DOHH2 (cell line): ENCODE measurements at regions not wholly inside any gene's neighbourhood (a gene's known extent, or its start where the extent isn't known, plus 50 kb on each side); places are given as distances from the start of the nearest gene placed in this dataset.

Source experiments
- H3F3A ChIP-seq: fragments of 200-600 bp; sonication (generic), shearing (Covaris generic); 2 replicates; pipeline ENCODE4 v1.6.0; 2016; ENCODE audit warnings: antibody characterized with exemption, mild to moderate bottlenecking; ENCODE audit not compliant: control insufficient read depth, insufficient read depth
- H3K27ac ChIP-seq: fragments of 200-600 bp; sonication (generic); 2 replicates; pipeline ENCODE4 v1.5.1; 2014; ENCODE audit warnings: low read depth, mild to moderate bottlenecking, low read length, moderate library complexity
- H3K27me3 ChIP-seq: fragments of 200-600 bp; sonication (generic); 2 replicates; pipeline ENCODE4 v1.6.1; 2014; ENCODE audit warnings: mild to moderate bottlenecking, low read length, mixed read lengths; ENCODE audit not compliant: control insufficient read depth
- H3K36me3 ChIP-seq: fragments of 200-600 bp; sonication (generic); 2 replicates; pipeline ENCODE4 v1.6.1; 2014; ENCODE audit warnings: mild to moderate bottlenecking, low read length, moderate library complexity, mixed read lengths; ENCODE audit not compliant: control insufficient read depth
- H3K4me1 ChIP-seq: fragments of 200-600 bp; sonication (generic); 2 replicates; pipeline ENCODE4 v1.6.1; 2014; ENCODE audit warnings: mild to moderate bottlenecking, low read length, mixed read lengths; ENCODE audit not compliant: control insufficient read depth
- H3K4me2 ChIP-seq: fragments of 200-600 bp; sonication (generic); 2 replicates; pipeline ENCODE4 v1.6.0; 2014; ENCODE audit warnings: mild to moderate bottlenecking, low read length, moderate library complexity
- H3K4me3 ChIP-seq: fragments of 200-600 bp; sonication (generic); 2 replicates; pipeline ENCODE4 v1.5.1; 2014; ENCODE audit warnings: mild to moderate bottlenecking, low read length, mixed read lengths
- H3K79me2 ChIP-seq: fragments of 200-600 bp; sonication (generic); 2 replicates; pipeline ENCODE4 v1.6.1; 2014; ENCODE audit warnings: mild to moderate bottlenecking, low read length, mixed read lengths; ENCODE audit not compliant: control insufficient read depth
- H3K9me2 ChIP-seq: fragments of 200-600 bp; sonication (generic); replicated peaks from 2 replicates; pipeline ENCODE4 v1.6.1; 2014; ENCODE audit warnings: mild to moderate bottlenecking, low read length, mixed read lengths; ENCODE audit not compliant: control insufficient read depth
- H3K9me3 ChIP-seq: fragments of 200-600 bp; sonication (generic); 2 replicates; pipeline ENCODE4 v1.6.1; 2014; ENCODE audit warnings: antibody characterized with exemption, low read length, mixed read lengths; ENCODE audit not compliant: control insufficient read depth, insufficient read depth
- H4K20me1 ChIP-seq: fragments of 200-600 bp; sonication (generic); 2 replicates; pipeline ENCODE4 v1.6.0; 2014; ENCODE audit warnings: low read depth, mild to moderate bottlenecking, antibody characterized with exemption, low read length, moderate library complexity; ENCODE audit not compliant: control insufficient read depth, insufficient read depth
- EZH2phosphoT487 ChIP-seq: fragments of 200-600 bp; sonication (generic); IDR thresholded peaks from 2 replicates; pipeline ENCODE4 v1.6.1; 2017; ENCODE audit warnings: borderline replicate concordance, mild to moderate bottlenecking, antibody characterized with exemption, low read length, moderate library complexity, mixed read lengths
- TF ChIP-seq, protein P1 (sequence below): fragments of 200-600 bp; sonication (generic); IDR thresholded peaks from one replicate; pipeline ENCODE4 v1.5.1; 2014; ENCODE audit warnings: antibody characterized with exemption, mild to moderate bottlenecking, low read depth, low read length; ENCODE audit not compliant: poor library complexity, severe bottlenecking

DNA sequence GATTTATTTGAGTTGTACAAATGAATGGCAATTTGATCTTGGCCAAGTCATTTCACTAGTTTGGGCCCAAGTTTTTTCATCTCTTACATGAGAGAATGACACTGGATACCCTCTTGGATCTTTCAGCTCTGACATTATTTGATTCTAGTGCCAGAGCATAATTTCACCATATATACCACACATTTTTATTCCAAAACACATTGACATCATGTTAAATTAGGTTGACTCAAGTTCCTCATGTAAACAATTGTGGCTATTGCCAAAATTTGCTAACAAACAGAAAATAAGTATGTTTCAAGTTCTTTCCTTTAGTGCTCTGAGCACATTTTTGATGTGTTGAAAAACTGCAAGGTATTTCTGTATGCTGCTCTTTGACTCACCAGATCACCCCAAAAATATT is 375.8 kb downstream of the ZNF608 start:
- no peak for TF ChIP-seq EZH2phosphoT487
- TF ChIP-seq, protein P1, sequence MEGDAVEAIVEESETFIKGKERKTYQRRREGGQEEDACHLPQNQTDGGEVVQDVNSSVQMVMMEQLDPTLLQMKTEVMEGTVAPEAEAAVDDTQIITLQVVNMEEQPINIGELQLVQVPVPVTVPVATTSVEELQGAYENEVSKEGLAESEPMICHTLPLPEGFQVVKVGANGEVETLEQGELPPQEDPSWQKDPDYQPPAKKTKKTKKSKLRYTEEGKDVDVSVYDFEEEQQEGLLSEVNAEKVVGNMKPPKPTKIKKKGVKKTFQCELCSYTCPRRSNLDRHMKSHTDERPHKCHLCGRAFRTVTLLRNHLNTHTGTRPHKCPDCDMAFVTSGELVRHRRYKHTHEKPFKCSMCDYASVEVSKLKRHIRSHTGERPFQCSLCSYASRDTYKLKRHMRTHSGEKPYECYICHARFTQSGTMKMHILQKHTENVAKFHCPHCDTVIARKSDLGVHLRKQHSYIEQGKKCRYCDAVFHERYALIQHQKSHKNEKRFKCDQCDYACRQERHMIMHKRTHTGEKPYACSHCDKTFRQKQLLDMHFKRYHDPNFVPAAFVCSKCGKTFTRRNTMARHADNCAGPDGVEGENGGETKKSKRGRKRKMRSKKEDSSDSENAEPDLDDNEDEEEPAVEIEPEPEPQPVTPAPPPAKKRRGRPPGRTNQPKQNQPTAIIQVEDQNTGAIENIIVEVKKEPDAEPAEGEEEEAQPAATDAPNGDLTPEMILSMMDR: no peak
- Histone ChIP-seq H4K20me1 (no peaks in the 10 kb centered on the region), H3K9me3 (0 out of 2 replicates have a peak, but pooled peaks cover 2% of the 10 kb centered on the region), H3K79me2 (no peaks in the 10 kb centered on the region), H3K4me2 (no peak overlapping the region), H3K4me1 (no peaks in the 10 kb centered on the region), H3K27me3 (no peaks in the 10 kb centered on the region), H3F3A (no peaks in the 10 kb centered on the region), H3K4me3 (no peak overlapping the region), H3K27ac (no peak overlapping the region), H3K9me2 (no peaks in the 10 kb centered on the region), H3K36me3 (no peaks in the 10 kb centered on the region)

DNA sequence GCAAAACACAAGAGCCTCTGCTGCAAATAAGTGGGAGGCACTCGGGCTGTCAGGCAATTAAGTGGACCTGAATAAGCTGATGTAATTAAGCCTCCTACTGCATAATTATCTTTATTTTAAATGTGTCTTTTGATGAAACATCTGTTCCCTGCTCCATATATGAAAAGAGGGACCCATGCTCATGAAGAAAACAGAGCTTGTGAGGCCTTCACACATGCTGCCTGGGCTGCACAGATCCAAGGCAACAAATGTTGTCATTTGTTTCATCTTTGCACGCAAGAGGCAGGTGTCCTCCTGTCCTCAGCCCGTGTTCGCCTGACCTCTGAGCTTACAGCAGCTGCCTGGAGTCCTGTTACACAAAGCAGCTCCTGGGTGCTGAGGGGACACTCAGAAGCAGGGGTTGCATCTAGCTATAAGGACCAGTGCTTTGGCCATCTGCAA is 381.1 kb downstream of the ZNF608 start:
- H3K9me2 ChIP-seq: no peaks in the 10 kb centered on the region
- no peaks in the 10 kb centered on the region for H4K20me1 ChIP-seq
- H3K27me3 ChIP-seq: no peaks in the 10 kb centered on the region
- 0 out of 2 replicates have a peak, but pooled peaks cover 2% of the 10 kb centered on the region for H3K9me3 ChIP-seq
- TF ChIP-seq, protein P1: no peak
- TF ChIP-seq EZH2phosphoT487: no peak
- H3K36me3 ChIP-seq: no peaks in the 10 kb centered on the region
- no peak overlapping the region for H3K4me2 ChIP-seq
- H3K4me1 ChIP-seq: no peaks in the 10 kb centered on the region
- H3K79me2 ChIP-seq: no peaks in the 10 kb centered on the region
- H3F3A ChIP-seq: no peaks in the 10 kb centered on the region
- H3K4me3 ChIP-seq: no peak overlapping the region
- no peak overlapping the region for H3K27ac ChIP-seq

DNA sequence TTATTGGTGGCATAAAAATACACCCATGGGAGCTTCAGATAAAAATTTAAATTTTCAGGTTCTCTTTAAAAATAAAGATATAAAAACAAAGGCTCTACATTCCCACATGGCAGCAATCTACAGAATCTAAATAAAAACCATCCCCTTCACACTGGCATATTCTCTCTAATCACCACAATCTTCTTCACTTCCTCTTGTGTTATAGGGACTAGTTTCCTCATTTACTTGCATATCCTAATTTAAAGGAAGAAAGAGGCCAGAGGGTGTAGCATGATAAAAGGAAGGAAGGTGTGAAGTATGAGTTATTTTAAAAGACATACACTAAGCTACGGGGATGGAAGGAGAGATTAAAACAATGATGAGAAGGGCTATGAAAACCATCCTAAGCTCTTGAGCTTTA is 390.5 kb downstream of the ZNF608 start:
- no peak overlapping the region for H3K4me2 ChIP-seq
- no peaks in the 10 kb centered on the region for H3K27me3 ChIP-seq
- H3K9me2 ChIP-seq: no peaks in the 10 kb centered on the region
- no peak for TF ChIP-seq EZH2phosphoT487
- TF ChIP-seq, protein P1: no peak
- H3K27ac ChIP-seq: no peak overlapping the region
- H3K79me2 ChIP-seq: no peaks in the 10 kb centered on the region
- no peaks in the 10 kb centered on the region for H3K4me1 ChIP-seq
- H4K20me1 ChIP-seq: no peaks in the 10 kb centered on the region
- no peaks in the 10 kb centered on the region for H3K9me3 ChIP-seq
- no peaks in the 10 kb centered on the region for H3K36me3 ChIP-seq
- H3K4me3 ChIP-seq: no peak overlapping the region
- no peaks in the 10 kb centered on the region for H3F3A ChIP-seq
